GM23338 (cell line): ENCODE measurements at regions not wholly inside any gene's neighbourhood (a gene's known extent, or its start where the extent isn't known, plus 50 kb on each side); places are given as distances from the start of the nearest gene placed in this dataset.

Experiments used
- ATAC-seq: fragments of 200-7000 bp; cut with Tn5 transposase; 3 replicates; pipeline ENCODE4 v1.9.1; 2020
- DNase-seq: peaks from one replicate; pipeline ENCODE4 v3.0.0-alpha.2; 2015; ENCODE audit warnings: low spot score
- H2AFZ ChIP-seq: fragments of 200-600 bp; sonication (generic); 2 replicates; pipeline ENCODE4 v1.8.0; 2016; ENCODE audit warnings: antibody characterized with exemption, mild to moderate bottlenecking, moderate library complexity
- H3F3A ChIP-seq: fragments of 200-600 bp; sonication (generic); replicated peaks from 2 replicates; pipeline ENCODE4 v1.8.0; 2017; ENCODE audit warnings: antibody characterized with exemption, mixed run types, low read depth
- H3K27ac ChIP-seq: fragments of 200-600 bp; sonication (generic); 2 replicates; pipeline ENCODE4 v1.6.1; 2016; ENCODE audit warnings: low read depth
- H3K27me3 ChIP-seq: fragments of 200-600 bp; sonication (generic); 2 replicates; pipeline ENCODE4 v1.8.0; 2016; ENCODE audit warnings: mild to moderate bottlenecking, mixed run types, moderate library complexity; ENCODE audit not compliant: insufficient read depth
- H3K36me3 ChIP-seq: fragments of 200-600 bp; sonication (generic); 2 replicates; pipeline ENCODE4 v1.8.0; 2016; ENCODE audit warnings: mild to moderate bottlenecking; ENCODE audit not compliant: insufficient read depth
- H3K4me1 ChIP-seq: fragments of 200-600 bp; sonication (generic); 2 replicates; pipeline ENCODE4 v1.8.0; 2016; ENCODE audit warnings: mild to moderate bottlenecking, moderate library complexity; ENCODE audit not compliant: insufficient read depth
- H3K4me2 ChIP-seq: fragments of 200-600 bp; sonication (generic); 2 replicates; pipeline ENCODE4 v1.7.1; 2017; ENCODE audit warnings: mixed run types
- H3K4me3 ChIP-seq: fragments of 200-600 bp; sonication (generic); 2 replicates; pipeline ENCODE4 v1.6.1; 2016; ENCODE audit warnings: mixed run types
- H3K79me2 ChIP-seq: fragments of 200-600 bp; sonication (generic); replicated peaks from 2 replicates; pipeline ENCODE4 v1.8.0; 2017; ENCODE audit warnings: mild to moderate bottlenecking; ENCODE audit not compliant: insufficient read depth
- H3K9me2 ChIP-seq: fragments of 200-600 bp; sonication (generic); 2 replicates; pipeline ENCODE4 v1.8.0; 2017; ENCODE audit not compliant: insufficient read depth
- H4K20me1 ChIP-seq: fragments of 200-600 bp; sonication (generic); replicated peaks from 2 replicates; pipeline ENCODE4 v1.8.0; 2017; ENCODE audit warnings: mild to moderate bottlenecking; ENCODE audit not compliant: insufficient read depth
- H3K27ac Mint-ChIP-seq: 2 replicates; pipeline ENCODE4 v1.8.0; 2020; ENCODE audit warnings: inconsistent platforms, mild to moderate bottlenecking, moderate library complexity, mixed read lengths
- H3K27me3 Mint-ChIP-seq: 3 replicates; pipeline ENCODE4 v1.8.0; 2022; ENCODE audit warnings: low read depth, mild to moderate bottlenecking, moderate library complexity, mixed read lengths, inconsistent platforms; ENCODE audit not compliant: insufficient read depth, poor library complexity
- H3K36me3 Mint-ChIP-seq: 3 replicates; pipeline ENCODE4 v1.8.0; 2021; ENCODE audit warnings: low read depth, mild to moderate bottlenecking, inconsistent platforms, moderate library complexity, mixed read lengths
- H3K4me1 Mint-ChIP-seq: 3 replicates; pipeline ENCODE4 v1.8.0; 2020; ENCODE audit warnings: mild to moderate bottlenecking, inconsistent platforms, mixed read lengths
- H3K4me3 Mint-ChIP-seq: 3 replicates; pipeline ENCODE4 v1.8.0; 2021; ENCODE audit warnings: moderate library complexity, mild to moderate bottlenecking, inconsistent platforms, mixed read lengths
- H3K9me3 Mint-ChIP-seq: 3 replicates; pipeline ENCODE4 v1.8.0; 2020; ENCODE audit warnings: moderate library complexity, mild to moderate bottlenecking, inconsistent platforms, mixed read lengths
- CREB1 ChIP-seq: fragments of 250-450 bp; sonication (Bioruptor Pico); IDR thresholded peaks from 2 replicates; pipeline ENCODE4 v1.5.0; 2020; ENCODE audit warnings: low read depth, mild to moderate bottlenecking, moderate library complexity
- EZH2 ChIP-seq: fragments of 200-600 bp; sonication (generic); IDR thresholded peaks from one replicate; pipeline ENCODE4 v1.8.0; 2017; ENCODE audit warnings: antibody characterized with exemption, mild to moderate bottlenecking, low read depth; ENCODE audit not compliant: unreplicated experiment
- EZH2phosphoT487 ChIP-seq: fragments of 200-600 bp; sonication (generic); IDR thresholded peaks from one replicate; pipeline ENCODE4 v1.8.1; 2018; ENCODE audit warnings: antibody characterized with exemption; ENCODE audit not compliant: unreplicated experiment
- JUNB ChIP-seq: IDR thresholded peaks from one replicate; pipeline ENCODE4 v1.6.1; 2016; ENCODE audit warnings: antibody characterized with exemption; ENCODE audit not compliant: unreplicated experiment
- NANOG ChIP-seq: IDR thresholded peaks from 2 replicates; pipeline ENCODE4 v1.6.1; 2016; ENCODE audit warnings: antibody characterized with exemption, borderline replicate concordance
- REST ChIP-seq: IDR thresholded peaks from one replicate; pipeline ENCODE4 v1.6.1; 2018; ENCODE audit warnings: antibody characterized with exemption; ENCODE audit not compliant: unreplicated experiment
- STAT1 ChIP-seq: IDR thresholded peaks from one replicate; pipeline ENCODE4 v1.6.1; 2016; ENCODE audit warnings: antibody characterized with exemption; ENCODE audit not compliant: unreplicated experiment
- ZNF114 ChIP-seq: fragments of 250-450 bp; sonication (Bioruptor Pico); IDR thresholded peaks from 2 replicates; pipeline ENCODE4 v1.5.0; 2020; ENCODE audit warnings: mild to moderate bottlenecking, moderate library complexity
- ZNF331 ChIP-seq: fragments of 250-450 bp; sonication (Bioruptor Pico); IDR thresholded peaks from 2 replicates; pipeline ENCODE4 v1.5.0; 2020; ENCODE audit warnings: low read depth, mild to moderate bottlenecking, moderate library complexity
- TF ChIP-seq, protein P1 (sequence below): IDR thresholded peaks from 2 replicates; pipeline ENCODE4 v1.6.1; 2016; ENCODE audit warnings: antibody characterized with exemption
- TF ChIP-seq, protein P2 (sequence below), 2 experiments: fragments of 200-600 bp in 1 of 2; sonication (generic) in 1 of 2; conservative IDR thresholded peaks; 2 replicates each; pipeline versions ENCODE4 v1.5.1 to v1.6.1; 2016 to 2017; ENCODE audit warnings: antibody characterized with exemption in 2 of 2, low read depth in 2 of 2, mild to moderate bottlenecking in 2 of 2, moderate library complexity in 1 of 2

DNA sequence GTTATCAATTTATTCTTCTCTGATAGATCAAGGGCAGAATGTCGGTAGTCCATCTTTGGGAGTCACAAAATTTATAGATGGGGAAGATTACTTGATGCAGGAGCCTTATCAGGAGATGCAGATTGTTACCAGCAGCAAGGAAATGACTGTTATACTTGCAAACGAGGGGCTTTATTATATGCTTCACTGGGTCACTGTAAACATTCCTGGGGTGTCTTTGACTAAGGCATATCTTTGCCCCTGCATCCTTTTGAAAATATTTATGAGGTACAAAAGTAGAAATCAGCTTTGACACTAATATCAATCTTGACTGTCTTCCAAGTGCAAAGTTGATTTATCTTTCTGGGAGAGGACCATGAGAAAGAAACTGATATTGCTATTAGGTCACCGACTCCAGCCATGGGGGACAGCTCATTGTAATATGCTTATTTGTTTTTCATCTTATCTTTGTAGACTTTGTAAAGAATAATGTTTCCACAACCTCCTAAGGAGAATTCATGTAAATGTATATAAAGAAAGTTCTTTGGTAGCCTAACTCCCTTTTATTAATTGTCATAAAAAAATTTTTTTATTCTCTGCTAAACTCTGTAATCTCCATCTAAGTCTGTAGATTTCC is 177.3 kb upstream of the EMCN start:
- H3K4me1 ChIP-seq: peaks cover 5% of the 10 kb centered on the region; the same call in 1 of the 2 replicates
- H4K20me1 ChIP-seq: no peaks in the 10 kb centered on the region
- no peaks in the 10 kb centered on the region for H3K27me3 ChIP-seq
- no peaks in the 10 kb centered on the region for H3K79me2 ChIP-seq
- no peak overlapping the region for H3K4me2 ChIP-seq
- peaks cover 8% of the 10 kb centered on the region for H3K4me1 Mint-ChIP-seq
- DNase-seq (no peak), ATAC-seq (no peak)
- H3K4me3 Mint-ChIP-seq: no peak overlapping the region
- no peak overlapping the region for H3K4me3 ChIP-seq
- no peak overlapping the region for H3K27ac ChIP-seq
- no peak overlapping the region for H2AFZ ChIP-seq
- H3K36me3 ChIP-seq: no peaks in the 10 kb centered on the region
- peaks cover 3% of the 10 kb centered on the region for H3K27me3 Mint-ChIP-seq
- TF ChIP-seq REST: no peak
- no peak for TF ChIP-seq NANOG
- no peak for TF ChIP-seq ZNF331 (CRISPR knock-in tag)
- TF ChIP-seq JUNB: no peak
- no peak for TF ChIP-seq CREB1 (CRISPR knock-in tag)
- TF ChIP-seq, protein P1, sequence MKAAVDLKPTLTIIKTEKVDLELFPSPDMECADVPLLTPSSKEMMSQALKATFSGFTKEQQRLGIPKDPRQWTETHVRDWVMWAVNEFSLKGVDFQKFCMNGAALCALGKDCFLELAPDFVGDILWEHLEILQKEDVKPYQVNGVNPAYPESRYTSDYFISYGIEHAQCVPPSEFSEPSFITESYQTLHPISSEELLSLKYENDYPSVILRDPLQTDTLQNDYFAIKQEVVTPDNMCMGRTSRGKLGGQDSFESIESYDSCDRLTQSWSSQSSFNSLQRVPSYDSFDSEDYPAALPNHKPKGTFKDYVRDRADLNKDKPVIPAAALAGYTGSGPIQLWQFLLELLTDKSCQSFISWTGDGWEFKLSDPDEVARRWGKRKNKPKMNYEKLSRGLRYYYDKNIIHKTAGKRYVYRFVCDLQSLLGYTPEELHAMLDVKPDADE: no peak
- TF ChIP-seq EZH2phosphoT487: no peak
- TF ChIP-seq ZNF114 (CRISPR knock-in tag): no peak
- no peaks in the 10 kb centered on the region for H3F3A ChIP-seq
- no peak overlapping the region for H3K27ac Mint-ChIP-seq
- H3K36me3 Mint-ChIP-seq: no peaks in the 10 kb centered on the region
- no peaks in the 10 kb centered on the region for H3K9me3 Mint-ChIP-seq
- H3K9me2 ChIP-seq: 0 out of 2 replicates have a peak, but pooled peaks cover under 1% of the 10 kb centered on the region

DNA sequence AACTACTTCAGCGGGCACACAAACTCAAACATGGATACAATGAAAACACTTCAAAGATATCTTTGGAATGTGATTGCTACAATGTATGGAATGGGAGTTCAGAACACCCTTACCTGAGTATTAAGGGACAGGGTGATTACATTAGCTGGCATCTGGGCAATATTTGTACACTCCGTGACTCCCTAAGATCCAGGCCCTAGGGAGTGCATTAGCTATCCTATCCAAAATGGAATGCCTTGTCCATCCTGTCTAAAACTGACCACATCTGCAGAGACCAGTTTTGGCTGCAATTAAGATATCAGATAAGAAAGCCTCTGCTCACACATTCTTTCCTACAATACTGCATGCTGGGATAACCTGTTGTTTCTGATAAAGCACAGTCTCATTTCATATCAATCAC is 176.6 kb upstream of the EMCN start:
- H3K4me1 ChIP-seq: peaks cover 5% of the 10 kb centered on the region; the same call in 1 of the 2 replicates
- no peaks in the 10 kb centered on the region for H4K20me1 ChIP-seq
- no peak overlapping the region for H3K4me3 ChIP-seq
- Mint-ChIP-seq H3K27me3 (peaks cover 3% of the 10 kb centered on the region), H3K27ac (no peak overlapping the region), H3K9me3 (no peaks in the 10 kb centered on the region), H3K4me3 (no peak overlapping the region), H3K36me3 (no peaks in the 10 kb centered on the region), H3K4me1 (peaks cover 8% of the 10 kb centered on the region)
- H3K9me2 ChIP-seq: no peaks in the 10 kb centered on the region
- H2AFZ ChIP-seq: no peak overlapping the region
- ATAC-seq (no peak), DNase-seq (no peak)
- no peak overlapping the region for H3K27ac ChIP-seq
- H3K79me2 ChIP-seq: no peaks in the 10 kb centered on the region
- H3K36me3 ChIP-seq: no peaks in the 10 kb centered on the region
- no peaks in the 10 kb centered on the region for H3K27me3 ChIP-seq
- no peak overlapping the region for H3K4me2 ChIP-seq
- no peaks in the 10 kb centered on the region for H3F3A ChIP-seq
- TF ChIP-seq, protein P1: no peak
- TF ChIP-seq EZH2: no peak
- no peak for TF ChIP-seq STAT1
- TF ChIP-seq, protein P2, sequence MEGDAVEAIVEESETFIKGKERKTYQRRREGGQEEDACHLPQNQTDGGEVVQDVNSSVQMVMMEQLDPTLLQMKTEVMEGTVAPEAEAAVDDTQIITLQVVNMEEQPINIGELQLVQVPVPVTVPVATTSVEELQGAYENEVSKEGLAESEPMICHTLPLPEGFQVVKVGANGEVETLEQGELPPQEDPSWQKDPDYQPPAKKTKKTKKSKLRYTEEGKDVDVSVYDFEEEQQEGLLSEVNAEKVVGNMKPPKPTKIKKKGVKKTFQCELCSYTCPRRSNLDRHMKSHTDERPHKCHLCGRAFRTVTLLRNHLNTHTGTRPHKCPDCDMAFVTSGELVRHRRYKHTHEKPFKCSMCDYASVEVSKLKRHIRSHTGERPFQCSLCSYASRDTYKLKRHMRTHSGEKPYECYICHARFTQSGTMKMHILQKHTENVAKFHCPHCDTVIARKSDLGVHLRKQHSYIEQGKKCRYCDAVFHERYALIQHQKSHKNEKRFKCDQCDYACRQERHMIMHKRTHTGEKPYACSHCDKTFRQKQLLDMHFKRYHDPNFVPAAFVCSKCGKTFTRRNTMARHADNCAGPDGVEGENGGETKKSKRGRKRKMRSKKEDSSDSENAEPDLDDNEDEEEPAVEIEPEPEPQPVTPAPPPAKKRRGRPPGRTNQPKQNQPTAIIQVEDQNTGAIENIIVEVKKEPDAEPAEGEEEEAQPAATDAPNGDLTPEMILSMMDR (conservative IDR thresholded peaks at IDR 0.05; ENCODE audit: low read depth in 2 of 2): no peak
- TF ChIP-seq NANOG: no peak
- TF ChIP-seq ZNF331 (CRISPR knock-in tag): no peak
- no peak for TF ChIP-seq JUNB
- TF ChIP-seq EZH2phosphoT487: no peak
